Panc1 (cell line): ENCODE measurements at regions not wholly inside any gene's neighbourhood (a gene's known extent, or its start where the extent isn't known, plus 50 kb on each side); places are given as distances from the start of the nearest gene placed in this dataset.

Experiments
- ATAC-seq: fragments of 200-7000 bp; cut with Tn5 transposase; 2 replicates; pipeline ENCODE4 v1.9.1; 2020; ENCODE audit warnings: mild to moderate bottlenecking, moderate library complexity
- BruUV-seq: library from RNA; stranded (reverse); fragments of 400-500 nt; replicated peaks from 2 replicates; lab custom pipeline; 2021; lab: Mats Ljungman, UMichigan
- CTCF ChIA-PET: fragments of 300-600 bp; sonication (Branson Sonifier 250); formaldehyde crosslinking; loops from one replicate; lab custom pipeline; 2022; ENCODE audit warnings: antibody characterized with exemption; lab: Charles Lee
- POLR2A ChIA-PET: fragments of 300-600 bp; sonication (Branson Sonifier 250); formaldehyde crosslinking; loops from one replicate; lab custom pipeline; 2022; ENCODE audit warnings: antibody characterized with exemption; lab: Charles Lee
- DNase-seq: peaks from one replicate; pipeline ENCODE4 v3.0.0-alpha.2; 2010; ENCODE audit warnings: low read depth, low spot score
- H3K27ac ChIP-seq: 2 replicates; pipeline ENCODE4 v1.5.1; 2011; ENCODE audit warnings: mild to moderate bottlenecking, low read length, inconsistent platforms
- H3K27me3 ChIP-seq: fragments of 200-500 bp; sonication (Bioruptor generic); 2 replicates; pipeline ENCODE4 v1.6.0; 2014; ENCODE audit warnings: low read length, inconsistent platforms; ENCODE audit not compliant: control insufficient read depth, insufficient read depth
- H3K36me3 ChIP-seq: fragments of 200-500 bp; sonication (Bioruptor generic); 2 replicates; pipeline ENCODE4 v1.5.1; 2014; ENCODE audit warnings: inconsistent platforms, mild to moderate bottlenecking, low read length, moderate library complexity; ENCODE audit not compliant: control insufficient read depth, insufficient read depth
- H3K4me1 ChIP-seq: 2 replicates; pipeline ENCODE4 v1.5.1; 2011; ENCODE audit warnings: inconsistent platforms, mild to moderate bottlenecking, low read length, moderate library complexity; ENCODE audit not compliant: control insufficient read depth, insufficient read depth
- H3K4me3 ChIP-seq, 2 experiments: 2 replicates each; pipeline ENCODE4 v1.5.1; 2011 to 2012; ENCODE audit warnings: low read depth in 2 of 2, low read length in 2 of 2, mild to moderate bottlenecking in 2 of 2, inconsistent platforms in 1 of 2, moderate library complexity in 1 of 2
- H3K9me3 ChIP-seq: fragments of 200-500 bp; sonication (Bioruptor generic); 2 replicates; pipeline ENCODE4 v1.5.1; 2014; ENCODE audit warnings: low read depth, mild to moderate bottlenecking, inconsistent platforms, low read length, moderate library complexity; ENCODE audit not compliant: control insufficient read depth, insufficient read depth
- CTCF ChIP-seq: fragments of 450-650 bp; IDR thresholded peaks from 2 replicates; pipeline ENCODE4 v1.5.1; 2017; ENCODE audit warnings: mild to moderate bottlenecking
- POLR2AphosphoS5 ChIP-seq: IDR thresholded peaks from 2 replicates; pipeline ENCODE4 v1.6.1; 2012; ENCODE audit warnings: mild to moderate bottlenecking, low read depth, low read length, moderate library complexity
- SIN3A ChIP-seq: IDR thresholded peaks from 2 replicates; pipeline ENCODE4 v1.6.1; 2012; ENCODE audit warnings: low read depth, mild to moderate bottlenecking, low read length, moderate library complexity, borderline replicate concordance; ENCODE audit not compliant: insufficient read depth
- TCF7L2 ChIP-seq: IDR thresholded peaks from 2 replicates; pipeline ENCODE4 v1.6.1; 2011; ENCODE audit warnings: mild to moderate bottlenecking, low read depth, low read length, inconsistent platforms
- in situ Hi-C: cut with HindIII; loops from 2 replicates; pipeline ENCODE4 v1.10.0; 2016; ENCODE audit warnings: low sequenced_read_pairs, low pct_unique_long_range_greater_than_20kb
- intact Hi-C: fragments of 100-400 bp; cut with micrococcal nuclease; formaldehyde crosslinking; loops from one replicate; pipeline ENCODE4 v1.10.0; 2022; ENCODE audit not compliant: unreplicated experiment
- TF ChIP-seq, protein P1 (sequence below), 2 experiments: IDR thresholded peaks; 2 replicates each; pipeline ENCODE4 v1.6.1; 2011 to 2012; ENCODE audit warnings: low read depth in 2 of 2, control low read depth in 1 of 2, low read length in 1 of 2, mild to moderate bottlenecking in 1 of 2, moderate library complexity in 1 of 2; ENCODE audit not compliant: insufficient read depth in 1 of 2

- no peaks in the 10 kb centered on the region for H3K9me3 ChIP-seq
- TF ChIP-seq, protein P1, sequence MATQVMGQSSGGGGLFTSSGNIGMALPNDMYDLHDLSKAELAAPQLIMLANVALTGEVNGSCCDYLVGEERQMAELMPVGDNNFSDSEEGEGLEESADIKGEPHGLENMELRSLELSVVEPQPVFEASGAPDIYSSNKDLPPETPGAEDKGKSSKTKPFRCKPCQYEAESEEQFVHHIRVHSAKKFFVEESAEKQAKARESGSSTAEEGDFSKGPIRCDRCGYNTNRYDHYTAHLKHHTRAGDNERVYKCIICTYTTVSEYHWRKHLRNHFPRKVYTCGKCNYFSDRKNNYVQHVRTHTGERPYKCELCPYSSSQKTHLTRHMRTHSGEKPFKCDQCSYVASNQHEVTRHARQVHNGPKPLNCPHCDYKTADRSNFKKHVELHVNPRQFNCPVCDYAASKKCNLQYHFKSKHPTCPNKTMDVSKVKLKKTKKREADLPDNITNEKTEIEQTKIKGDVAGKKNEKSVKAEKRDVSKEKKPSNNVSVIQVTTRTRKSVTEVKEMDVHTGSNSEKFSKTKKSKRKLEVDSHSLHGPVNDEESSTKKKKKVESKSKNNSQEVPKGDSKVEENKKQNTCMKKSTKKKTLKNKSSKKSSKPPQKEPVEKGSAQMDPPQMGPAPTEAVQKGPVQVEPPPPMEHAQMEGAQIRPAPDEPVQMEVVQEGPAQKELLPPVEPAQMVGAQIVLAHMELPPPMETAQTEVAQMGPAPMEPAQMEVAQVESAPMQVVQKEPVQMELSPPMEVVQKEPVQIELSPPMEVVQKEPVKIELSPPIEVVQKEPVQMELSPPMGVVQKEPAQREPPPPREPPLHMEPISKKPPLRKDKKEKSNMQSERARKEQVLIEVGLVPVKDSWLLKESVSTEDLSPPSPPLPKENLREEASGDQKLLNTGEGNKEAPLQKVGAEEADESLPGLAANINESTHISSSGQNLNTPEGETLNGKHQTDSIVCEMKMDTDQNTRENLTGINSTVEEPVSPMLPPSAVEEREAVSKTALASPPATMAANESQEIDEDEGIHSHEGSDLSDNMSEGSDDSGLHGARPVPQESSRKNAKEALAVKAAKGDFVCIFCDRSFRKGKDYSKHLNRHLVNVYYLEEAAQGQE (IDR thresholded peaks at IDR 0.05; ENCODE audit: insufficient read depth in 1 of 2, low read depth in 2 of 2, low read length in 1 of 2), result no peak
- TF ChIP-seq SIN3A (no peak), CTCF (no peak), POLR2AphosphoS5 (no peak), TCF7L2 (no peak)
- no peaks in the 10 kb centered on the region for H3K36me3 ChIP-seq
- intact Hi-C loops (no loop called here), in situ Hi-C loops (no loop called here)
- ChIA-PET POLR2A (no interaction called here), CTCF (no interaction called here)
- ATAC-seq, result no peak
- no TSS peak for BruUV-seq
- H3K27me3 ChIP-seq, result no peaks in the 10 kb centered on the region
- DNase-seq, result no peak
- H3K4me1 ChIP-seq, result no peaks in the 10 kb centered on the region
- no peak overlapping the region for H3K4me3 ChIP-seq
- H3K27ac ChIP-seq, result no peak overlapping the region
These were observed 101.7 kb upstream of the SERP2 start for GRCh38 chr13:44271915-44272341.

GRCh38 chr13:44272692-44273091, 100.9 kb upstream of the SERP2 start:
- ATAC-seq (no peak), DNase-seq (no peak)
- TF ChIP-seq, protein P1 (IDR thresholded peaks at IDR 0.05; ENCODE audit: insufficient read depth in 1 of 2, low read depth in 2 of 2, low read length in 1 of 2), result no peak
- no peak overlapping the region for H3K4me3 ChIP-seq
- intact Hi-C loops, result no loop called here
- in situ Hi-C loops, result no loop called here
- no peaks in the 10 kb centered on the region for H3K9me3 ChIP-seq
- no peaks in the 10 kb centered on the region for H3K36me3 ChIP-seq
- H3K4me1 ChIP-seq, result no peaks in the 10 kb centered on the region
- POLR2A ChIA-PET, result no interaction called here
- BruUV-seq, result no TSS peak
- no peak overlapping the region for H3K27ac ChIP-seq
- CTCF ChIA-PET, result no interaction called here
- no peaks in the 10 kb centered on the region for H3K27me3 ChIP-seq
